SK-N-SH (cell line): ENCODE measurements at regions not wholly inside any gene's neighbourhood (a gene's known extent, or its start where the extent isn't known, plus 50 kb on each side); places are given as distances from the start of the nearest gene placed in this dataset.
A peak's percentile ranks its signal among the peaks of the same experiment; 100 is the strongest.

Experiments used
- CTCF ChIA-PET: fragments of 300-600, 350-600 bp; formaldehyde crosslinking; extraction: SDS; loops from one replicate; lab custom pipeline; 2021; lab: Yijun Ruan, JAX
- POLR2A ChIA-PET: fragments of 350-600 bp; sonication (Branson Sonifier 250); formaldehyde crosslinking; extraction: SDS; loops from one replicate; lab custom pipeline; 2020; ENCODE audit warnings: antibody characterized with exemption, inconsistent platforms; lab: Yijun Ruan, JAX
- DNase-seq: peaks from one replicate; pipeline ENCODE4 v3.0.0; 2012
- H2AFZ ChIP-seq: fragments of 200-600 bp; sonication (generic); 2 replicates; pipeline ENCODE4 v1.8.1; 2016; ENCODE audit warnings: antibody characterized with exemption, mild to moderate bottlenecking, low read depth
- H3F3A ChIP-seq: fragments of 200-600 bp; sonication (generic); replicated peaks from 2 replicates; pipeline ENCODE3; 2016; ENCODE audit warnings: antibody characterized with exemption, mild to moderate bottlenecking; ENCODE audit not compliant: insufficient read depth
- H3K27ac ChIP-seq, 2 experiments: fragments of 200-500 bp in 1 of 2; fragments of 200-600 bp in 1 of 2; sonication (Bioruptor generic) in 1 of 2; sonication (generic), shearing (Covaris generic) in 1 of 2; 2 replicates each; pipeline versions ENCODE4 v1.5.1 to v1.6.1; 2014 to 2016; ENCODE audit warnings: low read depth in 2 of 2, inconsistent platforms in 1 of 2, low read length in 1 of 2, mild to moderate bottlenecking in 1 of 2, mixed read lengths in 1 of 2
- H3K27me3 ChIP-seq: fragments of 200-600 bp; sonication (generic), shearing (Covaris generic); 2 replicates; pipeline ENCODE4 v1.6.1; 2016; ENCODE audit warnings: mixed run types; ENCODE audit not compliant: insufficient read depth
- H3K36me3 ChIP-seq, 2 experiments: fragments of 200-500 bp in 1 of 2; fragments of 200-600 bp in 1 of 2; sonication (Bioruptor generic) in 1 of 2; sonication (generic) in 1 of 2; replicated peaks in 1 of 2; 2 replicates each; pipeline versions ENCODE3 to v1.5.1; 2014 to 2016; ENCODE audit warnings: low read length in 1 of 2, mild to moderate bottlenecking in 1 of 2; ENCODE audit not compliant: insufficient read depth in 2 of 2, control insufficient read depth in 1 of 2
- H3K4me1 ChIP-seq, 2 experiments: fragments of 200-500 bp in 1 of 2; fragments of 200-600 bp in 1 of 2; sonication (Bioruptor generic) in 1 of 2; sonication (generic), shearing (Covaris generic) in 1 of 2; 2 replicates each; pipeline versions ENCODE4 v1.5.1 to v1.6.1; 2014 to 2016; ENCODE audit warnings: low read depth in 1 of 2, low read length in 1 of 2, mixed run types in 1 of 2; ENCODE audit not compliant: insufficient read depth in 2 of 2, control insufficient read depth in 1 of 2
- H3K4me2 ChIP-seq: fragments of 200-600 bp; sonication (generic), shearing (Covaris generic); 2 replicates; pipeline ENCODE4 v1.6.1; 2017; ENCODE audit warnings: mixed run types
- H3K4me3 ChIP-seq, 2 experiments: fragments of 200-500 bp in 1 of 2; fragments of 200-600 bp in 1 of 2; sonication (Bioruptor generic) in 1 of 2; sonication (generic), shearing (Covaris generic) in 1 of 2; 2 replicates each; pipeline versions ENCODE4 v1.5.1 to v1.8.1; 2014 to 2016; ENCODE audit warnings: low read depth in 2 of 2, inconsistent platforms in 1 of 2, low read length in 1 of 2, mild to moderate bottlenecking in 1 of 2, mixed read lengths in 1 of 2, moderate library complexity in 1 of 2
- H3K79me2 ChIP-seq: fragments of 200-600 bp; sonication (generic); 2 replicates; pipeline ENCODE4 v1.8.1; 2017; ENCODE audit warnings: mild to moderate bottlenecking; ENCODE audit not compliant: insufficient read depth
- H3K9ac ChIP-seq: fragments of 200-600 bp; sonication (generic); 2 replicates; pipeline ENCODE4 v1.6.1; 2017; ENCODE audit warnings: mixed run types
- H3K9me2 ChIP-seq: fragments of 200-600 bp; sonication (generic); 2 replicates; pipeline ENCODE4 v1.6.1; 2017; ENCODE audit warnings: mixed run types
- H3K9me3 ChIP-seq: fragments of 200-600 bp; sonication (generic); 2 replicates; pipeline ENCODE4 v1.6.1; 2017; ENCODE audit warnings: mixed run types, mild to moderate bottlenecking, moderate library complexity
- H4K20me1 ChIP-seq: fragments of 200-600 bp; sonication (generic); 2 replicates; pipeline ENCODE4 v1.6.1; 2017; ENCODE audit warnings: mild to moderate bottlenecking, mixed run types; ENCODE audit not compliant: insufficient read depth
- CHD2 ChIP-seq: fragments of 150-350 bp; IDR thresholded peaks from 2 replicates; pipeline ENCODE4 v1.6.1; 2018; ENCODE audit warnings: low read length; ENCODE audit not compliant: partially characterized antibody
- CTCF ChIP-seq: fragments of 200-600 bp; sonication (generic); IDR thresholded peaks from 2 replicates; pipeline ENCODE4 v1.6.1; 2017; ENCODE audit warnings: antibody characterized with exemption, mild to moderate bottlenecking, moderate library complexity
- EP300 ChIP-seq, 2 experiments: IDR thresholded peaks; 2 replicates each; pipeline versions ENCODE4 v1.4.0 to v1.6.1; 2012; ENCODE audit warnings: borderline replicate concordance in 1 of 2, low read depth in 1 of 2, low read length in 1 of 2
- EZH2phosphoT487 ChIP-seq: fragments of 200-600 bp; sonication (generic); IDR thresholded peaks from 2 replicates; pipeline ENCODE4 v1.6.1; 2017; ENCODE audit warnings: low read depth, mixed run types, mild to moderate bottlenecking, antibody characterized with exemption, moderate library complexity, borderline replicate concordance
- FOXM1 ChIP-seq: IDR thresholded peaks from 2 replicates; pipeline ENCODE4 v1.4.0; 2012; ENCODE audit warnings: low read depth, mild to moderate bottlenecking
- IRF3 ChIP-seq: fragments of 150-350 bp; IDR thresholded peaks from 2 replicates; pipeline ENCODE4 v1.6.1; 2016; ENCODE audit warnings: mild to moderate bottlenecking, low read depth, low read length
- JUND ChIP-seq: IDR thresholded peaks from 2 replicates; pipeline ENCODE4 v1.4.0; 2012
- MXI1 ChIP-seq: IDR thresholded peaks from 2 replicates; pipeline ENCODE4 v1.6.1; 2012; ENCODE audit warnings: mild to moderate bottlenecking, low read depth, low read length, improper control_type of control experiment
- NFIC ChIP-seq: IDR thresholded peaks from 2 replicates; pipeline ENCODE4 v1.4.0; 2012; ENCODE audit warnings: borderline replicate concordance
- POLR2AphosphoS5 ChIP-seq: IDR thresholded peaks from 2 replicates; pipeline ENCODE4 v1.6.1; 2012; ENCODE audit warnings: low read depth, low read length
- RCOR1 ChIP-seq: fragments of 150-350 bp; IDR thresholded peaks from 2 replicates; pipeline ENCODE4 v1.6.1; 2017; ENCODE audit warnings: antibody characterized with exemption, low read length
- RFX5 ChIP-seq: IDR thresholded peaks from 2 replicates; pipeline ENCODE4 v1.6.1; 2012; ENCODE audit warnings: mild to moderate bottlenecking, improper control_type of control experiment, low read length
- TAF1 ChIP-seq: IDR thresholded peaks from 2 replicates; pipeline ENCODE4 v1.6.1; 2012; ENCODE audit warnings: low read depth, mild to moderate bottlenecking, low read length, moderate library complexity, borderline replicate concordance
- USF2 ChIP-seq: fragments of 150-350 bp; IDR thresholded peaks from 2 replicates; pipeline ENCODE4 v1.6.1; 2017; ENCODE audit warnings: antibody characterized with exemption, low read length, low read depth, borderline replicate concordance
- WGBS: methylation state at CpG from one replicate; pipeline ENCODE4 v1.1.6; 2017; ENCODE audit warnings: low lambda C conversion rate; 5-methylcytosine and 5-hydroxymethylcytosine counted together
- TF ChIP-seq, protein P1 (sequence below): IDR thresholded peaks from 2 replicates; pipeline ENCODE4 v1.6.1; 2012; ENCODE audit warnings: mild to moderate bottlenecking, low read depth, low read length, moderate library complexity
- TF ChIP-seq, protein P2 (sequence below): IDR thresholded peaks from 2 replicates; pipeline ENCODE4 v1.4.0; 2012; ENCODE audit warnings: low read depth, borderline replicate concordance

- whole genome bisulfite sequencing = 13% methylated on average over 8 of the region's 8 CpGs
These were observed 427.1 kb downstream of the TFEC start for GRCh38 chr7:115603416-115603815.

DNA sequence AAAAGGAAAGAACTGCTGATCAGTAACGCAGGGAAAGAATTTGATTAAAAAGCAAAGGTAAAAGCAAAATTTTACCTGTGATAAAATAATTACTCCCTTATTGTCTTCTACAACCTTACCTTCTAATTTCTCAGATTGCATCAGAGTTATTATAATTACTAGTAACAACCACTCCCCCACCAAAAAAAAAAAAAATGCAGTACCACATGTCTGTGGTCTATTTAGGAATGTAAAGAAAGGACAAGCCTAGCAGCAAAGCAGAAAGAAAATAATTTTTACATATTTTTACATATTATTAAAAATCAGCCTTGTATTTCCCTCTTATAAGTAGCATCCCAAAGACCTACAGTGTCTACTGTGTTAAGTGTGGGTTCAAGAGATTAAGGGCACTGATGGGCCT is 430.4 kb downstream of the TFEC start:
- H3K4me1 ChIP-seq = no peaks in the 10 kb centered on the region
- H3K4me3 ChIP-seq = no peak overlapping the region
- WGBS = 32% methylated on average over 1 of the region's 1 CpG
- DNase-seq = no peak
- H3K9me3 ChIP-seq = no peaks in the 10 kb centered on the region
- no peaks in the 10 kb centered on the region for H3K36me3 ChIP-seq
- ChIA-PET POLR2A (no interaction called here), CTCF (no interaction called here)
- no peak overlapping the region for H3K9ac ChIP-seq
- no peak overlapping the region for H3K4me2 ChIP-seq
- H3K9me2 ChIP-seq = no peaks in the 10 kb centered on the region
- H3F3A ChIP-seq = no peaks in the 10 kb centered on the region
- H3K27ac ChIP-seq = no peak overlapping the region
- H2AFZ ChIP-seq = no peak overlapping the region
- no peaks in the 10 kb centered on the region for H3K79me2 ChIP-seq
- no peaks in the 10 kb centered on the region for H4K20me1 ChIP-seq
- no peaks in the 10 kb centered on the region for H3K27me3 ChIP-seq
- no peak for TF ChIP-seq FOXM1
- no peak for TF ChIP-seq EP300 (IDR thresholded peaks at IDR 0.05; ENCODE audit: borderline replicate concordance in 1 of 2, low read depth in 1 of 2, low read length in 1 of 2)
- TF ChIP-seq EZH2phosphoT487 = no peak
- TF ChIP-seq NFIC = no peak
- TF ChIP-seq, protein P1, sequence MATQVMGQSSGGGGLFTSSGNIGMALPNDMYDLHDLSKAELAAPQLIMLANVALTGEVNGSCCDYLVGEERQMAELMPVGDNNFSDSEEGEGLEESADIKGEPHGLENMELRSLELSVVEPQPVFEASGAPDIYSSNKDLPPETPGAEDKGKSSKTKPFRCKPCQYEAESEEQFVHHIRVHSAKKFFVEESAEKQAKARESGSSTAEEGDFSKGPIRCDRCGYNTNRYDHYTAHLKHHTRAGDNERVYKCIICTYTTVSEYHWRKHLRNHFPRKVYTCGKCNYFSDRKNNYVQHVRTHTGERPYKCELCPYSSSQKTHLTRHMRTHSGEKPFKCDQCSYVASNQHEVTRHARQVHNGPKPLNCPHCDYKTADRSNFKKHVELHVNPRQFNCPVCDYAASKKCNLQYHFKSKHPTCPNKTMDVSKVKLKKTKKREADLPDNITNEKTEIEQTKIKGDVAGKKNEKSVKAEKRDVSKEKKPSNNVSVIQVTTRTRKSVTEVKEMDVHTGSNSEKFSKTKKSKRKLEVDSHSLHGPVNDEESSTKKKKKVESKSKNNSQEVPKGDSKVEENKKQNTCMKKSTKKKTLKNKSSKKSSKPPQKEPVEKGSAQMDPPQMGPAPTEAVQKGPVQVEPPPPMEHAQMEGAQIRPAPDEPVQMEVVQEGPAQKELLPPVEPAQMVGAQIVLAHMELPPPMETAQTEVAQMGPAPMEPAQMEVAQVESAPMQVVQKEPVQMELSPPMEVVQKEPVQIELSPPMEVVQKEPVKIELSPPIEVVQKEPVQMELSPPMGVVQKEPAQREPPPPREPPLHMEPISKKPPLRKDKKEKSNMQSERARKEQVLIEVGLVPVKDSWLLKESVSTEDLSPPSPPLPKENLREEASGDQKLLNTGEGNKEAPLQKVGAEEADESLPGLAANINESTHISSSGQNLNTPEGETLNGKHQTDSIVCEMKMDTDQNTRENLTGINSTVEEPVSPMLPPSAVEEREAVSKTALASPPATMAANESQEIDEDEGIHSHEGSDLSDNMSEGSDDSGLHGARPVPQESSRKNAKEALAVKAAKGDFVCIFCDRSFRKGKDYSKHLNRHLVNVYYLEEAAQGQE = no peak
- no peak for TF ChIP-seq IRF3
- no peak for TF ChIP-seq POLR2AphosphoS5
- no peak for TF ChIP-seq JUND
- TF ChIP-seq MXI1 = no peak
- no peak for TF ChIP-seq USF2
- TF ChIP-seq TAF1 = no peak
- TF ChIP-seq RCOR1 = no peak
- TF ChIP-seq, protein P2, sequence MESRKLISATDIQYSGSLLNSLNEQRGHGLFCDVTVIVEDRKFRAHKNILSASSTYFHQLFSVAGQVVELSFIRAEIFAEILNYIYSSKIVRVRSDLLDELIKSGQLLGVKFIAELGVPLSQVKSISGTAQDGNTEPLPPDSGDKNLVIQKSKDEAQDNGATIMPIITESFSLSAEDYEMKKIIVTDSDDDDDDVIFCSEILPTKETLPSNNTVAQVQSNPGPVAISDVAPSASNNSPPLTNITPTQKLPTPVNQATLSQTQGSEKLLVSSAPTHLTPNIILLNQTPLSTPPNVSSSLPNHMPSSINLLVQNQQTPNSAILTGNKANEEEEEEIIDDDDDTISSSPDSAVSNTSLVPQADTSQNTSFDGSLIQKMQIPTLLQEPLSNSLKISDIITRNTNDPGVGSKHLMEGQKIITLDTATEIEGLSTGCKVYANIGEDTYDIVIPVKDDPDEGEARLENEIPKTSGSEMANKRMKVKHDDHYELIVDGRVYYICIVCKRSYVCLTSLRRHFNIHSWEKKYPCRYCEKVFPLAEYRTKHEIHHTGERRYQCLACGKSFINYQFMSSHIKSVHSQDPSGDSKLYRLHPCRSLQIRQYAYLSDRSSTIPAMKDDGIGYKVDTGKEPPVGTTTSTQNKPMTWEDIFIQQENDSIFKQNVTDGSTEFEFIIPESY = no peak

More at GRCh38 chr7:115603416-115603815, 427.1 kb downstream of the TFEC start:
- Histone ChIP-seq H3K9me3 (no peaks in the 10 kb centered on the region), H3F3A (no peaks in the 10 kb centered on the region), H3K4me3 (no peak overlapping the region), H3K27me3 (no peaks in the 10 kb centered on the region; the same call in 1 of the 2 replicates), H3K9ac (no peak overlapping the region), H3K27ac (no peak overlapping the region), H3K9me2 (no peaks in the 10 kb centered on the region), H4K20me1 (no peaks in the 10 kb centered on the region), H3K4me2 (no peak overlapping the region), H3K4me1 (no peaks in the 10 kb centered on the region), H3K79me2 (no peaks in the 10 kb centered on the region), H3K36me3 (no peaks in the 10 kb centered on the region), H2AFZ (no peak overlapping the region)
- POLR2A ChIA-PET = no interaction called here
- TF ChIP-seq CHD2 (no peak), CTCF (peak; percentile 37), RFX5 (no peak)
- CTCF ChIA-PET = no interaction called here
- DNase-seq = no peak
